ENCODE measurements at regions not wholly inside any gene's neighbourhood (a gene's known extent, or its start where the extent isn't known, plus 50 kb on each side); places are given as distances from the start of the nearest gene placed in this dataset.
"Not testable (repeated sequence)": the region's sequence is repeated elsewhere in the genome, so short reads cannot be mapped to it uniquely, and the experiment has no call there.

GRCh38 chr16:55072976-55073375 is 142.3 kb downstream of the IRX5 start:
- no peak for DNase-seq (ENCODE audit: low read depth)

GRCh38 chr16:55073830-55074229 is 143.2 kb downstream of the IRX5 start:
- no peak for DNase-seq (ENCODE audit: low read depth)

- not testable (repeated sequence) for DNase-seq (ENCODE audit: low read depth)
Measured at GRCh38 chr16:55075208-55075607, 144.5 kb downstream of the IRX5 start.

DNA sequence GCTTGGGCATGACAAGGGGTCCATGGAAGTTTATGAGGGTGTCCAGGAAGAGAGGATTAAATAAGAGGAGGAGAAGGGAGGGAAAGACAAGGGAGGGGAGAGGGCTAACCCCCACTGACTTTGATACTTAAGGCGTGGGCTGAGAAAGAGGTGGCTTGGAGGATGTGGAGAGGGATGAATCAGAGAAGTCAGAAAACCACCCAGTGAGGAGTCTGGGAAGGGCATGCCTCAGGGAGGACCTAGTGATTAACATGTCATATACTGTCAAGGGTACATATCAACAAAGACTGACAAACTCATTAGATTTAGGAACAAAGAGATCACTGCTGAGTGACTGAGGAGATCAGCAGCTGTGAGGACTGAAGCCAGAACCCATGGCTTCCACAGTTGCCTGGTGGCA is 145.4 kb downstream of the IRX5 start:
- DNase-seq (ENCODE audit: low read depth): no peak

GRCh38 chr16:55077266-55077665 is 146.6 kb downstream of the IRX5 start:
- DNase-seq (ENCODE audit: low read depth): no peak

GRCh38 chr16:55078153-55078552 is 147.5 kb downstream of the IRX5 start:
- no peak for DNase-seq (ENCODE audit: low read depth)

GRCh38 chr16:55078699-55079410 is 148.2 kb downstream of the IRX5 start:
- no peak for DNase-seq (ENCODE audit: low read depth)

DNA sequence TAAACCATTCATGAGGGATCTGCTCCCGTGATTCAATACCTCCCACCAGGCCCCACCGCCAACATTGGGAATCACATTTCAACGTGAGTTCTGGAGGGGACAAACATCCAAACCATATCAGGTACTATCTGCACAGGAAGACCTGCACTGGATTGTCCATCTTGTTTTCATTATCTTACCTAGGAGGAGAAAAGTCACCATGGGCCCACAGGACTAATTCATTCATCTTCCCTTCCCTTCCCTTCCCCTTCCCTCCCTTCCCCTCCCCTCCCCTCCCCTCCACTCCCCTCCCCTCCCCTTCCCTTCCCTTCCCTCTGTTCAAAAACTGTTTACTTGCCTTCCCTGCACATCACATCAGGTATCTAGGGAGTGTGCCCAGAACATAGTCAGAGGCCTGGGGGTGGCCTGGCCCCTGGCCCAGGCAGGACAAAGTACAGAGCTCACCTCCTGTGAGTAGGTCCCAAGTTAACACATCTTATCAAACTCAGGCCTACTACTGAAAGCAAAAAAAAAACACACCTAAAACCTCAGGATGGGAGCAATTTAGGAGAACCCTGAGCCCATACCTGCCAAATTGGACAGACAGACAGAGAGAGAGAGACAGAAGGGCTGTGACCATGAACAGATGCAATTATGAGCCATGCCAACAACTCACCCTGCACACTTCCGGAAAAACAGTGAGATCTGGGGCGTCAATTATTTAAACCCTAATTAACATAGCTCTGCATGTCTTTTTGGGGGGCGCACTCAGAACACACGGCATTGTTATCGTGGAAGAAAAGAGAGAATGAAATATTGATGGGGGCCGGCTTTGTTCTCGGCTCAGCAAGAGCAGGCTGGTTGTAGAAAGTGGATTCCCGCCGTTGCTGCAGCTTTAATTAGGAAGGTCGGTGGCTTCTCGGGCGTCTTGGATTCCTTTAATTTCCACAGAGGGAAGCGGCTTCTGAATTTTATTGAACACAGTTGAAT is 151.2 kb downstream of the IRX5 start:
- no peak for DNase-seq (ENCODE audit: low read depth)

DNA sequence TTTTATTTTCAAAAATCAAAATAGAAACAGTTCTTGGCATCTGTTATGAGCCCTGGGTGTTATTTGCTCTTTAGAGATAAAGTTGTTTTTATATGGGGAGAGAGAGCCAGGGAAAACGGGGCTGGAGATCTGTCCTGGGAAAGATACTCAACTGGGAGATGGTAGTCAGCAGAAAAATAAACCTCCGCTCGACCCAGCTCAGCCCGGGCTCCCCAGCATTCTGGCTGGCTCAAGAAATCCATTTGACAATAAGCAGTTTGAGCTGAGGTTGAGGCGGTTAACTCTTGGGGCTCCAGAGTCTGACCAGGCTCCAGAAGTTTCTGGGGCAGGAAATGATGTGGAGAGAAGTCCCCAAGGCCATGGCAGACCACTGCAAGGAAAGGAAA is 151.9 kb downstream of the IRX5 start:
- DNase-seq (ENCODE audit: low read depth): no peak

- no peak for DNase-seq (ENCODE audit: low read depth)
Measured at GRCh38 chr16:55083052-55083451, 152.4 kb downstream of the IRX5 start.

DNA sequence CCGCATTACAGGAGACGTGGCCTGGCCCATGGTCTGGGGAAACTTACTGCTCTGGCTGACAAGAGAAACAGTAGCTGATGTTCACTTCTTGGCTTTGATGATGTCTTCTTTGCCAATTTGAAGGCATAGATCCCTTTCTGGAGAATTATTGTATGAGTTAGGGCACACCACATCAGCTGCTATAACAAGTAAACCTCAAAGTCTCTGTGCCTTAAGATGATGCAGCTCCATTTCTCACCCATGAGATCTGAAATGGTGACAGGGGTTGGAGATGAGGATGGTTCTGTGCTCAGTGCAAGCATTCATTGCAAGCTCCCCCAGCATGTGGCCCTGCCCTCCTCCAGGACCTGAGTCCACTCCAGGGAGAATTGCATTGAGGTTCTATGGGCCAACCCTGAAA is 157.4 kb downstream of the IRX5 start:
- DNase-seq (ENCODE audit: low read depth): no peak

GRCh38 chr16:55089600-55089999 is 158.9 kb downstream of the IRX5 start:
- DNase-seq (ENCODE audit: low read depth): no peak

DNA sequence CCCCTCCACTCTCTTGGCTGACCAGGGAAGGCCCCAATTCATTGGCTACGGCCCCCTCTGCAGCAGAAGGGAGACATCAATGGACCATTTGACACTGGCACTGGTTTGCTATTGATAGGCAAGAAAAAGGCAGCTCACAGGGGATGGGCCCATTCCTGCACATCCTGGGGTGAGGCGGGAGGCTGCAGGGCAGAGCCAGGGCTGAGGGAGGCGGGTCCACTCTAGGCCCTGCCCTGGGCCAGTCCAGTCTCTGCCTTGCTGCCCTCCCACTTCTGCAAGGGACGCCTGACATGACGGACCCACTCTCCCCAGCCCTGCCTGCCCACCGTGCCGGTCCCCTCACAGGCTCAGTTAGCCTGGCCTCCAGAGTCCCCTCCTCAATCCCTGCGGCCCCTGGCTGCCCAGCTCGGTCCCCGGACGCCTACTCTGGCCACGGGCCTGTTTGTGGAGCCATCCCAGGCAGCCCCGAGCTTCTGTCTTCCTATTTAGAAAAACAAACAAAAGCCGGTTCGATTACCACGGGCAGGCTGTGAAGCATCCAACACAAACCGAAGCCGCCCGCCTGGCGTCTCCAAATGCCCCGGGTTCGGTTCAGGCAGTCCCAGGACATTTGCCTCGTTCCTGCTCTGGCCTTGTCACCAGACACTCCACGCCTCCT is 160.7 kb downstream of the IRX5 start:
- DNase-seq (ENCODE audit: low read depth): no peak

- no peak for DNase-seq (ENCODE audit: low read depth)
Measured at GRCh38 chr16:55091871-55092230, 161.2 kb downstream of the IRX5 start.

GRCh38 chr16:55100100-55100499 is 169.4 kb downstream of the IRX5 start:
- no peak for DNase-seq (ENCODE audit: low read depth)

DNA sequence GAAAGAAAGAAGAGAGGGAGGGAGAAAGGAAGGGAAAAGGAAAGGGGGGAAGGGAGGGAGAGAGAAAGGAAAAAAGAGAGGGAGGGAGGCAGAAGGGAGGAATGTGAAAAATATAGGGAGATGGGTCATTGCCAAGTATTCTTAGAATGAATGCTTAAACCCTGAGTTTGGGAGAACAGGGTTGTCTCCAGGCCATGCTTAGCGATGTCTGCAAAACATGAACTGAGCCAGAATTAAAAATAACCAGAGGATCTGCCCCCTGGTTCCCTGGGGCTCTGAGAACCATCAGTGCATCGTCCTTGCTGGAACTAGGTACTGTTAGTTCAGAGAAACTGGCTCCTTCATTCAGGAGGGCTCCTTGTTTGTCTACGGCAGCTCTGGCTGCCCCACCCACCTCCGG is 170.4 kb downstream of the IRX5 start:
- no peak for DNase-seq (ENCODE audit: low read depth)

DNA sequence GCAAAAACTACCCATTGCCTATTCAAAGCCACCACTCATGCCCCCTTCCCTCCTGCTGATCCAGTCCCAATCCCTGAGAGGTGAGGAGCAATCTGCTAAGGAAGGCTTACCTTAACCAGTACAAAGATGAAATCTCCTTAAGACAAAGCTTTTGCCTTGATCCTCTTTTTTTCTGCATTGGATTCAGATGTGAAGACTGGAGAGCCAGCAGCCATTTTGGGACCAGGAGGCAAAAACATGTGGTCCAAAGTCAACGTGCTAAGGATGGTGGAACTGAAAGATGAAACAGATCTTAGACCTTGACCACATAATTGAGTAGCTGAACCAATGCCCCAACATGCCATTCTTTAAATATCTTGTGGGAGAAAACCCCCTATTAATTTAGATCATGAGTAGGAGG is 171.4 kb downstream of the IRX5 start:
- no peak for DNase-seq (ENCODE audit: low read depth)

DNA sequence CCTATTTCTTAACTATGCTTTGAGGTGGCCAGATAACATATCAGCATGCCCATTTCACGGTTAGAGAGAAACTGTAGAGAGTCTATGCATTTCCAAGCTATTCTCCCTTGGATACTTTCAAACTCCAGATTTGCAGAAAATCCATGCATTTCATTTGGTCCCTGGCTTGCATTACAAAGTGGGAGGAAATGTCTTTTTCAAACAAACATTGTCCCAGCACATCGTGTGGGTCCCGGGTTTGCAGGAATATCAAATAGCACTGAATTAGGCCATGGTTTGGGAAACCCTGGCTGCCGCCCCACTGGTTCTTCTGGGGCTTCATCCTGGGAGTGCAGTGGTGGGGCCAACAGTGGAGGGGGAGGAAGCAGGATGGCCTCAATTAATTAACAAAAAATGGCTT is 171.9 kb downstream of the IRX5 start:
- no peak for DNase-seq (ENCODE audit: low read depth)

DNA sequence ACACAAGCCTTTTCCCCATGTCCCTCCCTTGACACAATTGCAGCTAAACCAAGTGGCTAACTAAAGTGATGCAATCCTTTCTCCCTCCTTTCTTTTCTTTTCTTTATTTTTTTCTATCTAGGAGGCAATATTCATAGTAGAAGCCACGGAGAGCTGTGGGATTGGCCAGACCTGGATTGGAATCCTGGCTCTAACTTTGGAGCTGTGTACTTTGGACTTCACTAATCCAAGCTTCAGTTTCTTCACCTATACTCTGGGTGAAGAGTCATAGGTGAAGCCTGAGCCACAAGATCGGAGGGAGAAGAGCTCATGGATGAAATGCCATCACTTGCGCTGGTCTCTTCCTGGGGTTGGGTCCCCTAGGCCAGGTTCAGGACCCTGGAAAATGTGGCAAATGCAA is 177.2 kb downstream of the IRX5 start:
- no peak for DNase-seq (ENCODE audit: low read depth)

GRCh38 chr16:55113210-55113609 is 182.5 kb downstream of the IRX5 start:
- DNase-seq (ENCODE audit: low read depth): no peak

GRCh38 chr16:55115506-55115905 is 184.8 kb downstream of the IRX5 start:
- DNase-seq (ENCODE audit: low read depth): no peak

GRCh38 chr16:55116165-55116920 is 185.7 kb downstream of the IRX5 start:
- DNase-seq (ENCODE audit: low read depth): no peak
